PC-3 (cell line): ENCODE measurements at regions not wholly inside any gene's neighbourhood (a gene's known extent, or its start where the extent isn't known, plus 50 kb on each side); places are given as distances from the start of the nearest gene placed in this dataset.

Experiments
- ATAC-seq: fragments of 200-7000 bp; cut with Tn5 transposase; 2 replicates; pipeline ENCODE4 v1.9.1; 2020; ENCODE audit warnings: mild to moderate bottlenecking, moderate library complexity
- BruUV-seq: library from RNA; stranded (reverse); fragments of 400-500 nt; replicated peaks from 2 replicates; lab custom pipeline; 2021; lab: Mats Ljungman, UMichigan
- CTCF ChIA-PET: fragments of 300-600 bp; sonication (Branson Sonifier 250); formaldehyde crosslinking; loops from one replicate; lab custom pipeline; 2022; ENCODE audit warnings: antibody characterized with exemption; lab: Charles Lee
- POLR2A ChIA-PET: fragments of 300-600 bp; sonication (Branson Sonifier 250); formaldehyde crosslinking; loops from one replicate; lab custom pipeline; 2022; ENCODE audit warnings: antibody characterized with exemption; ENCODE audit not compliant: unreplicated experiment; lab: Charles Lee
- DNase-seq: peaks from one replicate; pipeline ENCODE4 v3.0.0-alpha.2; 2015
- H2AFZ ChIP-seq: fragments of 300-600 bp; sonication (generic); 2 replicates; pipeline ENCODE4 v1.6.0; 2016; ENCODE audit warnings: antibody characterized with exemption, low read length
- H3F3A ChIP-seq: fragments of 300-600 bp; sonication (generic); one replicate; pipeline ENCODE4 v1.6.0; 2017; ENCODE audit warnings: antibody characterized with exemption, low read length, control low read depth, mild to moderate bottlenecking; ENCODE audit not compliant: unreplicated experiment
- H3K27ac ChIP-seq: fragments of 300-600 bp; sonication (generic); 2 replicates; pipeline ENCODE4 v1.5.1; 2016; ENCODE audit warnings: mild to moderate bottlenecking, low read length
- H3K27me3 ChIP-seq: fragments of 300-600 bp; sonication (generic); 2 replicates; pipeline ENCODE4 v1.6.1; 2016; ENCODE audit warnings: low read length, mixed read lengths
- H3K36me3 ChIP-seq: fragments of 300-600 bp; sonication (generic); 2 replicates; pipeline ENCODE4 v1.6.1; 2016; ENCODE audit warnings: low read depth, mixed run types, low read length, mixed read lengths
- H3K4me1 ChIP-seq: fragments of 300-600 bp; sonication (generic); 2 replicates; pipeline ENCODE4 v1.5.1; 2016; ENCODE audit warnings: low read length; ENCODE audit not compliant: insufficient read depth
- H3K4me2 ChIP-seq: fragments of 300-600 bp; sonication (generic); 2 replicates; pipeline ENCODE4 v1.6.0; 2016; ENCODE audit warnings: low read length
- H3K4me3 ChIP-seq: fragments of 300-600 bp; sonication (generic); 2 replicates; pipeline ENCODE4 v1.5.1; 2016; ENCODE audit warnings: mild to moderate bottlenecking, low read length, mixed read lengths
- H3K79me2 ChIP-seq: fragments of 300-600 bp; sonication (generic); 2 replicates; pipeline ENCODE4 v1.6.1; 2017; ENCODE audit warnings: low read length, mixed read lengths
- H3K9ac ChIP-seq: fragments of 300-600 bp; sonication (generic); 2 replicates; pipeline ENCODE4 v1.6.0; 2016; ENCODE audit warnings: mild to moderate bottlenecking, low read length
- H3K9me2 ChIP-seq: fragments of 300-600 bp; sonication (generic); replicated peaks from 2 replicates; pipeline ENCODE4 v1.6.1; 2016; ENCODE audit warnings: mixed run types, low read length, mixed read lengths
- H3K9me3 ChIP-seq: fragments of 300-600 bp; sonication (generic); 2 replicates; pipeline ENCODE4 v1.6.1; 2016; ENCODE audit warnings: low read length, mixed read lengths
- H4K20me1 ChIP-seq: fragments of 300-600 bp; sonication (generic); 2 replicates; pipeline ENCODE4 v1.6.1; 2016; ENCODE audit warnings: low read length, mixed read lengths
- EZH2 ChIP-seq: fragments of 300-600 bp; sonication (generic); IDR thresholded peaks from one replicate; pipeline ENCODE4 v1.6.1; 2017; ENCODE audit warnings: antibody characterized with exemption, mild to moderate bottlenecking, low read length; ENCODE audit not compliant: unreplicated experiment
- EZH2phosphoT487 ChIP-seq: fragments of 300-600 bp; sonication (generic); IDR thresholded peaks from 2 replicates; pipeline ENCODE4 v1.6.1; 2018; ENCODE audit warnings: mild to moderate bottlenecking, antibody characterized with exemption, low read length, borderline replicate concordance
- intact Hi-C: fragments of 100-400 bp; cut with micrococcal nuclease; formaldehyde crosslinking; loops from 2 replicates; pipeline ENCODE4 v1.9.0; 2023
- TF ChIP-seq, protein P1 (sequence below): fragments of 300-600 bp; sonication (generic); conservative IDR thresholded peaks from 2 replicates; pipeline ENCODE4 v1.5.1; 2017; ENCODE audit warnings: antibody characterized with exemption, low read depth, mild to moderate bottlenecking, low read length

DNA sequence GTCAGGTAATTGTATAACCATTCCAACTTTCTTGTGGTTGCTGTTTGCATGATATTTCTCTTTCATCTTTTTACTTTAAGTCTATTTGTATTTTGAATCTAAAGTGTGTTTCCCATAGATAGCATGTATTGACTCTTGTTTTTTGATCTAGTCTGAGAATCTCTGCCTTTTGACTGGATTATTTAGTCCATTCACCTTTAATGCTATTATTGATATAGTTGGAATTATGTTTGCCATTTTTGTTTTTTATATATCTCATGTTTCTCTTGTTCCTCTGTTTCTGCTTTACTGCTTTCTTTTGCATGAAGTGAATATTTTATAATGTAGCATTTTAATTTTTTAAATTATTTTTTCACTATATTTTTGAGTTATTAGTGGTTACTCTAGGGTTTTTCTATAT lies 103.9 kb upstream of the PMCH start:
- no peak for TF ChIP-seq EZH2phosphoT487
- no peak for TF ChIP-seq EZH2
- TF ChIP-seq, protein P1, sequence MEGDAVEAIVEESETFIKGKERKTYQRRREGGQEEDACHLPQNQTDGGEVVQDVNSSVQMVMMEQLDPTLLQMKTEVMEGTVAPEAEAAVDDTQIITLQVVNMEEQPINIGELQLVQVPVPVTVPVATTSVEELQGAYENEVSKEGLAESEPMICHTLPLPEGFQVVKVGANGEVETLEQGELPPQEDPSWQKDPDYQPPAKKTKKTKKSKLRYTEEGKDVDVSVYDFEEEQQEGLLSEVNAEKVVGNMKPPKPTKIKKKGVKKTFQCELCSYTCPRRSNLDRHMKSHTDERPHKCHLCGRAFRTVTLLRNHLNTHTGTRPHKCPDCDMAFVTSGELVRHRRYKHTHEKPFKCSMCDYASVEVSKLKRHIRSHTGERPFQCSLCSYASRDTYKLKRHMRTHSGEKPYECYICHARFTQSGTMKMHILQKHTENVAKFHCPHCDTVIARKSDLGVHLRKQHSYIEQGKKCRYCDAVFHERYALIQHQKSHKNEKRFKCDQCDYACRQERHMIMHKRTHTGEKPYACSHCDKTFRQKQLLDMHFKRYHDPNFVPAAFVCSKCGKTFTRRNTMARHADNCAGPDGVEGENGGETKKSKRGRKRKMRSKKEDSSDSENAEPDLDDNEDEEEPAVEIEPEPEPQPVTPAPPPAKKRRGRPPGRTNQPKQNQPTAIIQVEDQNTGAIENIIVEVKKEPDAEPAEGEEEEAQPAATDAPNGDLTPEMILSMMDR = no peak
- H3K4me2 ChIP-seq = no peak overlapping the region
- no peaks in the 10 kb centered on the region for H3K27me3 ChIP-seq
- no peaks in the 10 kb centered on the region for H4K20me1 ChIP-seq
- intact Hi-C loops = no loop called here
- H2AFZ ChIP-seq = no peak overlapping the region
- H3F3A ChIP-seq = no peaks in the 10 kb centered on the region
- POLR2A ChIA-PET = no interaction called here
- no TSS peak for BruUV-seq
- no peaks in the 10 kb centered on the region for H3K9me2 ChIP-seq
- ATAC-seq (no peak), DNase-seq (no peak)
- no peaks in the 10 kb centered on the region for H3K4me1 ChIP-seq
- H3K79me2 ChIP-seq = no peaks in the 10 kb centered on the region
- peaks cover 11% of the 10 kb centered on the region; the same call in 1 of the 2 replicates for H3K9me3 ChIP-seq
- CTCF ChIA-PET = no interaction called here
- H3K9ac ChIP-seq = no peak overlapping the region
- no peak overlapping the region for H3K4me3 ChIP-seq
- H3K36me3 ChIP-seq = no peaks in the 10 kb centered on the region
- no peak overlapping the region for H3K27ac ChIP-seq

DNA sequence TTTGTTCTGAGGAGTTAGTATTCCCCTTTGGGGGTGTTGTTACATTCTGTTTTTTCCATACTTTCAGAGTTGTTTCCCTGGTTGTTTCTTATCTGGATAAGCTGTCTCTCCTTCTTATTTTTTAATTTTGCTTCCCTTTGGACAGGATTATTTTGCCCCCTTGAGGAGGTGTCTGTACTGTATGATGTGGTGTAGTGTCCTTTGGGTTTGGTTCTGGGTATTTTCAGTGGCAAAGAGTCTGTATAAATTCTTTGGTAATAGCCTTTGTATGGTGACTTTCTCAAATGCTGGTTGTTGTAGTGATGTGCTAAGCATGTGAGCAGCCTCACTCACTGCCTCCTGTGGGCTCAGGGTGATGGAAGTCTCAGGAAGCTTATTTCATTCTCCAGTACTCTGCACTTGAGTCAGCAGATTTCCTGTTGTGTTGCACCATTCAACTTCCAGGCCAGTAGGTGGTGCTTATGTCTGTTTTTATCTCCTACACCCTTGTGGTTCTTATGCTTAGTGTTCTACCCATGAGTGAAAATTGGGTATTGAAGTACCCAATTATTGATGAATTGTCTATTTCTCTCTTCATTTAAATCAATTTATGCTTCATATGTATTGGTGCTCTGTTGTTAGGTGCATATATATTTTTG lies 103.3 kb upstream of the PMCH start:
- no peaks in the 10 kb centered on the region for H3K9me2 ChIP-seq
- no peaks in the 10 kb centered on the region for H3K36me3 ChIP-seq
- H3K4me3 ChIP-seq = no peak overlapping the region
- H3K4me2 ChIP-seq = no peak overlapping the region
- ChIA-PET CTCF (no interaction called here), POLR2A (no interaction called here)
- TF ChIP-seq EZH2 = no peak
- TF ChIP-seq, protein P1 = peak; percentile 56
- no peak overlapping the region for H3K27ac ChIP-seq
- DNase-seq = peak; percentile 35
- H3K9me3 ChIP-seq = peaks cover 9% of the 10 kb centered on the region; the same call in 1 of the 2 replicates
- no peak for ATAC-seq
- no peaks in the 10 kb centered on the region for H4K20me1 ChIP-seq
- no peak overlapping the region for H2AFZ ChIP-seq
- no peak overlapping the region for H3K9ac ChIP-seq
- no peaks in the 10 kb centered on the region for H3K4me1 ChIP-seq
- BruUV-seq = no TSS peak
- no peaks in the 10 kb centered on the region for H3F3A ChIP-seq
- no peaks in the 10 kb centered on the region for H3K79me2 ChIP-seq
- intact Hi-C loops = no loop called here
- no peaks in the 10 kb centered on the region for H3K27me3 ChIP-seq

DNA sequence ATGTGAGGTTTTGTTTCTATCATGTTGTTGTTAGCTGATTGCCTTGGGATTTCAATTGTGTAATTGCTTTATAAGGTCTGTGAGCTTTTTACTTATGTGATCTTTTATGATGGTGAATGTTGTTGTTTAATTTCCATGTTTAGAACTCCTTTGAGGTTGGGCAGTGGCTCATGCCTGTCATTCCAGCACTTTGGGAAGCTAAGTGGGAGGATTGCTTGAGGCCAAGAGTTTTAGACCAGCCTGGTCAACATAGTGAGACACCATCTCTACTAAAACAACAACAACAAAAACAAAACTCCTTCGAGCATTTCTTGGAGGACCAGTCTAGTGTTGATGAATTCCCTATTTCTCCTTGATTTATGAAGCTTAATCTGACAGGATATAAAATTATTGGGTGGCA lies 102.1 kb upstream of the PMCH start:
- no peak overlapping the region for H2AFZ ChIP-seq
- intact Hi-C loops = no loop called here
- ATAC-seq = no peak
- POLR2A ChIA-PET = no interaction called here
- TF ChIP-seq EZH2 (no peak), EZH2phosphoT487 (no peak)
- TF ChIP-seq, protein P1 = no peak
- no TSS peak for BruUV-seq
- H3K36me3 ChIP-seq = no peaks in the 10 kb centered on the region
- no peaks in the 10 kb centered on the region for H3F3A ChIP-seq
- no peak overlapping the region for H3K27ac ChIP-seq
- H3K4me2 ChIP-seq = no peak overlapping the region
- no peaks in the 10 kb centered on the region for H3K9me2 ChIP-seq
- H3K4me3 ChIP-seq = no peak overlapping the region
- no peaks in the 10 kb centered on the region for H4K20me1 ChIP-seq
- H3K4me1 ChIP-seq = no peaks in the 10 kb centered on the region
- no peak for DNase-seq
- peaks cover 11% of the 10 kb centered on the region; the same call in 1 of the 2 replicates for H3K9me3 ChIP-seq
- CTCF ChIA-PET = no interaction called here
- no peaks in the 10 kb centered on the region for H3K27me3 ChIP-seq
- H3K79me2 ChIP-seq = no peaks in the 10 kb centered on the region
- no peak overlapping the region for H3K9ac ChIP-seq
